ENCODE measurements at regions not wholly inside any gene's neighbourhood (a gene's known extent, or its start where the extent isn't known, plus 50 kb on each side); places are given as distances from the start of the nearest gene placed in this dataset.
"Not testable (repeated sequence)": the region's sequence is repeated elsewhere in the genome, so short reads cannot be mapped to it uniquely, and the experiment has no call there.

DNA sequence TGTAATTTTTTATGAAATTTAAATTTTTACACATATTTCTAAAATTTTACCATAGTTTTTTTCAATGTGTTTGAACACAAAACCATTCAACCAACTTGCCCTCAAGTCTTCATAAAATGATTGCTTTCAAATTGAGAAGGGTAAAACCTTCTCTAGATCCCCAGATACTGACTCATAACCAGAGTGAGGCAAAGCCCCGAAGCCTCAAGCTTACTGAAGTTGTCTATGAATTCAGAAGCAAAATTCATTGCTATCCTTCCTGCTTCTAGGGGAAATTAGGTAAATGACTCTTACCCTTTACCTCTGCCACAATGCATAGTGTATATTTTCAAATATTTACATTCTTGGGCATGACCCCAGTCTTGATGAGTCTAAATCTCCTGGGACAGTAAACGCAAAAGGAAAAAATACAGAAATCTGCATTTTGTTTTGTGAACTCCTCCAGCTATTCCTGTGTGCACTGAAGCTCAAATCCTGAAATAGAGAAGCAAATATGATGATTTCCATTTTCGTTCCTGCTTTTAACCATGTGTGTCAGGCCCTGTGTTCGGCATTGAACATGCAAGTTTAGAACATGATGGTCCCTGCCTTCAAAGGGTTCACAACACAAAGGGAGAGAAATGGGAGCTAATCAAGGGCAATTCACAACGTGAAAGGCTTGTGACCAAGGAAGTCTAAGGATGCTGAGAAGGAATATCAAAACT lies 246.3 kb downstream of the SUCLG1 start:
- no peak for DNase-seq

- DNase-seq, result no peak
Measured at GRCh38 chr2:84209941-84210340, 249.1 kb downstream of the SUCLG1 start.

GRCh38 chr2:84204995-84205394 lies 254.1 kb downstream of the SUCLG1 start:
- no peak for DNase-seq

GRCh38 chr2:84202166-84202565 lies 256.9 kb downstream of the SUCLG1 start:
- DNase-seq, result no peak

- DNase-seq, result no peak
Measured at GRCh38 chr2:84201158-84201557, 257.9 kb downstream of the SUCLG1 start.

DNA sequence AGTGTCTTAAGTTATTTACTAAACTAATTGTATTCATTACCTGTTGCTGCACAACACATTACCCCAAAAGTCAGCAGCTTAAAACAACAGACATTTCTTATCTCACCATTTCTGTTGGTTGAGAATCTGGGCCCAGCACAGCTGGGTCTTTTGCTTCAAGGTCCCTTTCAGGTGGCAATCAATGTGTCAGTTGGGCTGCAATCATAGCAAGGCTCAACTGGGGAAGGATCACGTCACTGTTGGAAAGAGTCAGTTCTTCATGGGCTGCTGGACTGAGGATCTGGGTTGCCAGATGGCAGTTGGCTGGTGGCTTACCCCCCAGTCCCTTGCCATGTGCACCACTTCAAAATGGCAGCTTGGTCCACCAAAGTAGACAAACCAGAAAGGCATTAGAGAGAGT lies 261.2 kb downstream of the SUCLG1 start:
- no peak for DNase-seq

DNA sequence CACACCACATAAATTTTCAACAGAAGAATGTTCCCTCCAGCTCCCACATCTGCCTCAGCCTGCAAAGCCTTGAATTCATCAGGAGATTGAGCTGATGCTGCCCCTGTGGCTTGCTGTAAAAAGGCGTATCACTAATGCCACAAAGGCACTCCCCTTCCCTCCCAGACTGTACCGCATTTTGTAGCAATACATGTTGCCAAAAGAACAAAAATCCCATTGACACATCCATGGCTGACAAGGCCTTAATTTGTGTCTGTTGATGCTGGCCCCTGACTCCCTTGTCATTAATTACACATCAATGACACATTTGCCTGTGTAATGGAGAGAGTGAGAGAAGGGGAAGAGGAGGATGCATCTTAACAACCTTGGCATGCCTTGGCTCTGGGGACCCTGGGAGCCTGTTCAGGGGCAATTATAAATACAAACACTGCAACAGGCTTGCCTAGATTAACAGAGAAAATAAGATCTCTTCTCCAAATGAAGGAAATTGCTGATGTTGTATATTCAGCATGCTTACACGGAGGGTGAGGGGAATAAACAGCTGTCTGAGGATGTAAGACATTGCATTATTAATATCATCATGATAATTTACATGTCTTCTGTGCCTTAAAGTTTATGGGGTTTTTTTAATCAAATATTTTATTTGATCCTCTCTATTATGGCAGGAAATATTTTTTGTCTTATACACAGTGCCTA lies 264.0 kb downstream of the SUCLG1 start:
- no peak for DNase-seq

- no peak for DNase-seq
Measured at GRCh38 chr2:84194181-84194580, 264.9 kb downstream of the SUCLG1 start.

GRCh38 chr2:84187258-84187657 lies 271.8 kb downstream of the SUCLG1 start:
- DNase-seq, result no peak

DNA sequence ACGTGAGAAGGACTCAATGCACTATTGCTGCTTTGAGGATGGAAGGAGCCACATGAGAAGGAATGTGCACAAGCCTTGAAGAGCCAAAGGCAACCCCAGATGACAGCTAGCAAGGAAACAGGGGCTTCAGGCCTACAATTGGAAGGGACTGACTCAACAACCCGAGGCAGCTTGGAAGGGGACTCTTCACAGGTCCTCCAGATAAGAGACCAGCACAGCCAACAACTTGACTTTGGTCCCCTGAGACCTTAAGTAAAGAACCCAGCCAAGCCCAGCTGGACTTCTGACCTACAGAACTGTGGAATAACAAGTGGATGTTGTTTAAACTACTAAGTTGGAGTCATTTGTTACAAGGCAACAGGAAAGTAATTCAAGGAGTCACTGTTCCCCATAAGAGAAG lies 277.2 kb downstream of the SUCLG1 start:
- DNase-seq, result no peak

- no peak for DNase-seq
Measured at GRCh38 chr2:84177733-84178132, 281.3 kb downstream of the SUCLG1 start.

- DNase-seq, result no peak
Measured at GRCh38 chr2:84175970-84176369, 283.1 kb downstream of the SUCLG1 start.

DNA sequence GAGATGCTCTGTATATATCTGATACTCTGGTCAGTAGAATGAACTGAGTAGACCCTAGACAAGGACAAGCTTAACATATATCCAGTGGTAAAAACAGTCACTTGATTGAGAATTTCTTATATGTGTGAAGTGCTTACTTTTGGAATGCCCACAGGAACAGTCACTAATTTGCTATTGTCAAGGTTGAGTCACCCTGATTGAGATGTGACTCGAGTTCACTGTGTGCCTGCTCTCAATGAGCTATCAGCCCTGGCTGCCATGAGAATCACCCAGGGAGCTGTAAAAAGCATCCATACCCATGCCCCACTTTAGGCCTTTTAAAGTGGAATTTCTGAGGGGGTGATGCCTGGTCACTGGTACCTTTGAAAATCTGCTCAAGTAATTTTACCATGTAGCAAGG lies 283.7 kb downstream of the SUCLG1 start:
- DNase-seq, result no peak

- no peak for DNase-seq
Measured at GRCh38 chr2:84173041-84173440, 286.0 kb downstream of the SUCLG1 start.

- DNase-seq, result no peak
Measured at GRCh38 chr2:84170979-84171378, 288.1 kb downstream of the SUCLG1 start.

- DNase-seq, result no peak
Measured at GRCh38 chr2:84169871-84170270, 289.2 kb downstream of the SUCLG1 start.

GRCh38 chr2:84168552-84168951 lies 290.5 kb downstream of the SUCLG1 start:
- not testable (repeated sequence) for DNase-seq

DNA sequence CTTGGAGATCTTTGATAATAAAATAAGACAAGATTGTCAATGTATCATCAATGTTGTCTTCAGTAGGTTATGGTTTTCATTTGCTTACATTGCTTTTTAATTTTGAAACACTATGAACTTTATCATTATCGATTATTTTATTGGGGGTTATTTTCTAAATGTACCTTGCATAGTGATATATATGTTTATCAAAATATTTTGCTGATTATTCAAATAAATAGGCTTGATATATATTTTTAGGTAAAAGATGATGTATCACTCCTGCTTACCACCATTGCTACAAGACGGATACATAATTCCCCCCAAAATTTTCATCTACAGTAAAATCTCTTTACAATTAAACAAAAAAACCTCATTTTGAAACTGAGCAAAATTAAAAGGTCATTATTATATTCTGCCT lies 293.8 kb downstream of the SUCLG1 start:
- DNase-seq, result no peak

DNA sequence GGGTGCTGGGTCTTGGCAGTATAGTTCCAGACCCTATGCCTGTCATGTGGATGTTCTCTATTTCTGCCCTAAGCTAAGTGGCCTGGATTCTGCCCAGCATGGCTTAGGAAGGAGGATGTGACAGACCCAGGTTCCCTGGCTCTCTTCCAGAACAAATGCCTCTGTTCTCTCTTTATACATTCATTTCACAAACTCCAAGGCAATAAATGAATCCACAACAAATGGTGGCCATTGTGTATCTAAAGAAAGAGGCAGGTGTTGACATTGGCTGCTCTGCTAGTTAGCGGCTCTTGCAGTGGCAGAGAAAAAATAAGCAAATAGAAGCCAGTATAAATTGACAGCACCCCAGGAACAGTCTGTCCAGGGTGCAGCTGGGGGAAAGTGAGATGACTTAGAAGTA lies 298.6 kb downstream of the SUCLG1 start:
- no peak for DNase-seq

- DNase-seq, result no peak
Measured at GRCh38 chr2:84158605-84159004, 300.5 kb downstream of the SUCLG1 start.

- DNase-seq, result no peak
Measured at GRCh38 chr2:84152462-84152861, 306.6 kb downstream of the SUCLG1 start.

DNA sequence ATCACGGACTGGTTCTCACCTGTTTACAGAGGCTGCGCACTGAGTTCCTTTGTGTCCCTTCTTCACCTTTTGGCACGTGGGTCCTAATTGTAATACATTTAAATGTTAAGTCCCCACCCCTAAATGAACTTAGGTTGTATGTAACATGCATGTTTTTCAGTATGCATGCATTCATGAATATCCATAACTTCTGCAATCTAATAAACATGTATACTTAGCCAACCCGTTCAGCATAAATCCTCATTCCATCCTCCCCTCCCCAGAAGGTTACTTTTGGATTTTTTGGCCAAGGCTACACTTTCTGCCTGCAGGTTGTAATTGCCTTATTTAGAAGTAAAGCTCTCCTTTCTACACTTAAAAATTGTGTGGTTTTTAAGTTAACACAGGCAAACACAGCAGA lies 314.7 kb downstream of the SUCLG1 start:
- DNase-seq, result no peak

- DNase-seq, result no peak
Measured at GRCh38 chr2:84137034-84137433, 322.0 kb downstream of the SUCLG1 start.

GRCh38 chr2:84132370-84132769 lies 326.7 kb downstream of the SUCLG1 start:
- DNase-seq, result no peak

- no peak for DNase-seq
Measured at GRCh38 chr2:84131278-84131830, 327.7 kb downstream of the SUCLG1 start.
